ENCODE measurements at regions not wholly inside any gene's neighbourhood (a gene's known extent, or its start where the extent isn't known, plus 50 kb on each side); places are given as distances from the start of the nearest gene placed in this dataset.
"Not testable (repeated sequence)": the region's sequence is repeated elsewhere in the genome, so short reads cannot be mapped to it uniquely, and the experiment has no call there.

GRCh38 chr1:157352216-157352615 lies 200.1 kb downstream of the FCRL5 start:
- POLR2A ChIA-PET: no interaction called here
- CTCF ChIA-PET: no interaction called here

GRCh38 chr1:157351800-157352199 lies 200.5 kb downstream of the FCRL5 start:
- H3K27ac ChIP-seq (ENCODE audit: low read depth, low read length); H3K27me3 ChIP-seq (ENCODE audit: control insufficient read depth, insufficient read depth, low read length); POLR2A ChIA-PET; H3K9me3 ChIP-seq (ENCODE audit: control insufficient read depth, insufficient read depth, low read length); CTCF ChIA-PET; DNase-seq (ENCODE audit: low read depth, low spot score); H3K4me3 ChIP-seq (ENCODE audit: low read depth, low read length): not testable (repeated sequence)

More at GRCh38 chr1:157352216-157352615, 200.1 kb downstream of the FCRL5 start:
- Histone ChIP-seq H3K9me3 (ENCODE audit: control insufficient read depth, insufficient read depth, low read length) (no peaks in the 10 kb centered on the region), H3K27ac (ENCODE audit: low read depth, low read length) (no peak overlapping the region), H3K4me3 (ENCODE audit: low read depth, low read length) (no peak overlapping the region), H3K27me3 (ENCODE audit: control insufficient read depth, insufficient read depth, low read length) (peaks cover 11% of the 10 kb centered on the region)
- no peak for DNase-seq (ENCODE audit: low read depth, low spot score)
- TF ChIP-seq CTCF (IDR thresholded peaks at IDR 0.05; ENCODE audit: low read depth, low read length): no peak

GRCh38 chr1:157348538-157349480 lies 203.5 kb downstream of the FCRL5 start:
- H3K27ac ChIP-seq (ENCODE audit: low read depth, low read length): no peak overlapping the region
- DNase-seq (ENCODE audit: low read depth, low spot score): no peak
- ChIA-PET POLR2A (no interaction called here), CTCF (no interaction called here)
- peaks cover 2% of the 10 kb centered on the region for H3K27me3 ChIP-seq (ENCODE audit: control insufficient read depth, insufficient read depth, low read length)
- no peak for TF ChIP-seq CTCF (IDR thresholded peaks at IDR 0.05; ENCODE audit: low read depth, low read length)
- no peak overlapping the region for H3K4me3 ChIP-seq (ENCODE audit: low read depth, low read length)
- H3K9me3 ChIP-seq (ENCODE audit: control insufficient read depth, insufficient read depth, low read length): no peaks in the 10 kb centered on the region

- Histone ChIP-seq H3K9me3 (ENCODE audit: control insufficient read depth, insufficient read depth, low read length) (no peaks in the 10 kb centered on the region), H3K4me3 (ENCODE audit: low read depth, low read length) (no peak overlapping the region), H3K27me3 (ENCODE audit: control insufficient read depth, insufficient read depth, low read length) (no peaks in the 10 kb centered on the region), H3K27ac (ENCODE audit: low read depth, low read length) (no peak overlapping the region)
- CTCF ChIA-PET: no interaction called here
- TF ChIP-seq CTCF (IDR thresholded peaks at IDR 0.05; ENCODE audit: low read depth, low read length): no peak
- DNase-seq (ENCODE audit: low read depth, low spot score): no peak
- POLR2A ChIA-PET: no interaction called here
Observed at GRCh38 chr1:157347506-157347905, 204.8 kb downstream of the FCRL5 start.

- DNase-seq (ENCODE audit: low read depth, low spot score); H3K4me3 ChIP-seq (ENCODE audit: low read depth, low read length); H3K27ac ChIP-seq (ENCODE audit: low read depth, low read length); CTCF ChIA-PET; POLR2A ChIA-PET; H3K9me3 ChIP-seq (ENCODE audit: control insufficient read depth, insufficient read depth, low read length); H3K27me3 ChIP-seq (ENCODE audit: control insufficient read depth, insufficient read depth, low read length): not testable (repeated sequence)
Observed at GRCh38 chr1:157337785-157338184, 199.6 kb upstream of the ETV3 start.

- ChIA-PET CTCF (no interaction called here), POLR2A (no interaction called here)
- no peak for TF ChIP-seq CTCF (IDR thresholded peaks at IDR 0.05; ENCODE audit: low read depth, low read length)
- H3K27ac ChIP-seq (ENCODE audit: low read depth, low read length): no peak overlapping the region
- no peak overlapping the region for H3K4me3 ChIP-seq (ENCODE audit: low read depth, low read length)
- no peaks in the 10 kb centered on the region for H3K9me3 ChIP-seq (ENCODE audit: control insufficient read depth, insufficient read depth, low read length)
- H3K27me3 ChIP-seq (ENCODE audit: control insufficient read depth, insufficient read depth, low read length): no peaks in the 10 kb centered on the region
- no peak for DNase-seq (ENCODE audit: low read depth, low spot score)
Observed at GRCh38 chr1:157335056-157335455, 196.9 kb upstream of the ETV3 start.
